ENCODE measurements at regions not wholly inside any gene's neighbourhood (a gene's known extent, or its start where the extent isn't known, plus 50 kb on each side); places are given as distances from the start of the nearest gene placed in this dataset.

- TF ChIP-seq CTCF (IDR thresholded peaks at IDR 0.05): no peak
- TF ChIP-seq POLR2A (IDR thresholded peaks at IDR 0.05): no peak
Measured at GRCh38 chr15:70292076-70292760, 194.5 kb upstream of the TLE3 start.
